GM23248 (cell line): ENCODE measurements at regions not wholly inside any gene's neighbourhood (a gene's known extent, or its start where the extent isn't known, plus 50 kb on each side); places are given as distances from the start of the nearest gene placed in this dataset.

ENCODE experiments used
- DNase-seq: peaks from one replicate; pipeline ENCODE4 v3.0.0-alpha.2; 2015
- H2AFZ ChIP-seq: fragments of 200-600 bp; sonication (generic); 2 replicates; pipeline ENCODE4 v1.6.1; 2016; ENCODE audit warnings: antibody characterized with exemption
- H3F3A ChIP-seq: fragments of 200-600 bp; sonication (generic); 2 replicates; pipeline ENCODE4 v1.6.1; 2016; ENCODE audit warnings: mild to moderate bottlenecking, antibody characterized with exemption, mixed run types; ENCODE audit not compliant: insufficient read depth
- H3K27ac ChIP-seq: fragments of 200-600 bp; sonication (generic); 2 replicates; pipeline ENCODE4 v1.5.1; 2016; ENCODE audit warnings: mild to moderate bottlenecking
- H3K27me3 ChIP-seq: fragments of 200-600 bp; sonication (generic); replicated peaks from 2 replicates; pipeline ENCODE4 v1.6.1; 2016; ENCODE audit warnings: mild to moderate bottlenecking; ENCODE audit not compliant: insufficient read depth
- H3K36me3 ChIP-seq: fragments of 200-600 bp; sonication (generic); 2 replicates; pipeline ENCODE4 v1.6.1; 2016; ENCODE audit warnings: low read depth, mild to moderate bottlenecking
- H3K4me1 ChIP-seq: fragments of 200-600 bp; sonication (generic); 2 replicates; pipeline ENCODE4 v1.6.1; 2016; ENCODE audit warnings: mild to moderate bottlenecking; ENCODE audit not compliant: insufficient read depth
- H3K4me2 ChIP-seq: fragments of 200-600 bp; sonication (generic); one replicate; pipeline ENCODE4 v1.6.1; 2016; ENCODE audit warnings: mild to moderate bottlenecking; ENCODE audit not compliant: unreplicated experiment
- H3K4me3 ChIP-seq: fragments of 200-600 bp; sonication (generic); 2 replicates; pipeline ENCODE4 v1.5.1; 2016; ENCODE audit warnings: mild to moderate bottlenecking
- H3K79me2 ChIP-seq: fragments of 200-600 bp; sonication (generic); 2 replicates; pipeline ENCODE4 v1.6.1; 2016; ENCODE audit warnings: mild to moderate bottlenecking; ENCODE audit not compliant: insufficient read depth
- H3K9ac ChIP-seq: fragments of 200-600 bp; sonication (generic); 2 replicates; pipeline ENCODE4 v1.6.1; 2016; ENCODE audit warnings: mild to moderate bottlenecking
- H3K9me2 ChIP-seq: fragments of 200-600 bp; sonication (generic); 2 replicates; pipeline ENCODE4 v1.6.1; 2016; ENCODE audit warnings: mixed run types, mild to moderate bottlenecking, moderate library complexity; ENCODE audit not compliant: insufficient read depth
- H3K9me3 ChIP-seq: fragments of 200-600 bp; sonication (generic); one replicate; pipeline ENCODE4 v1.6.1; 2017; ENCODE audit warnings: low read depth
- H4K20me1 ChIP-seq: fragments of 200-600 bp; sonication (generic); 2 replicates; pipeline ENCODE4 v1.6.0; 2016; ENCODE audit not compliant: insufficient read depth
- EZH2 ChIP-seq: fragments of 200-600 bp; sonication (generic); IDR thresholded peaks from 2 replicates; pipeline ENCODE4 v1.6.1; 2018; ENCODE audit warnings: antibody characterized with exemption, mild to moderate bottlenecking; ENCODE audit not compliant: insufficient read depth, poor library complexity, severe bottlenecking
- EZH2phosphoT487 ChIP-seq: fragments of 200-600 bp; sonication (generic); IDR thresholded peaks from 2 replicates; pipeline ENCODE4 v1.6.1; 2018; ENCODE audit warnings: antibody characterized with exemption, moderate library complexity, mild to moderate bottlenecking, low read depth; ENCODE audit not compliant: insufficient read depth
- WGBS, 2 experiments: methylation state at CpG; one replicate each; pipeline ENCODE4 v1.1.6; 2015 to 2017; ENCODE audit warnings: low lambda C conversion rate in 2 of 2, low coverage in 1 of 2; ENCODE audit errors: missing lambda C conversion rate in 2 of 2; 5-methylcytosine and 5-hydroxymethylcytosine counted together
- in situ Hi-C: fragments of 300-500 bp; cut with MboI; formaldehyde crosslinking; loops from 2 replicates; pipeline ENCODE4 v1.15.0; 2020

GRCh38 chr1:228925691-228926090 is 190.4 kb downstream of the RHOU start:
- Histone ChIP-seq H3K4me3 (no peak overlapping the region), H3K4me2 (no peak overlapping the region), H3K9me3 (no peaks in the 10 kb centered on the region), H4K20me1 (no peaks in the 10 kb centered on the region), H3K4me1 (no peaks in the 10 kb centered on the region), H3K27me3 (peaks cover 18% of the 10 kb centered on the region; the same call in 1 of the 2 replicates), H3K9ac (no peak overlapping the region), H2AFZ (no peak overlapping the region), H3K27ac (no peak overlapping the region), H3K79me2 (no peaks in the 10 kb centered on the region), H3K9me2 (no peaks in the 10 kb centered on the region), H3F3A (no peaks in the 10 kb centered on the region), H3K36me3 (no peaks in the 10 kb centered on the region)
- TF ChIP-seq EZH2, result no peak
- no peak for TF ChIP-seq EZH2phosphoT487
- WGBS, 2 experiments, result 45 to 46% methylated on average over 3 of the region's 3 CpGs
- in situ Hi-C loops, result no loop called here
- DNase-seq, result no peak

GRCh38 chr1:228927421-228927820 is 192.1 kb downstream of the RHOU start:
- Histone ChIP-seq H3K27me3 (peaks cover 17% of the 10 kb centered on the region), H3F3A (no peaks in the 10 kb centered on the region), H3K4me1 (no peaks in the 10 kb centered on the region), H3K9me2 (no peaks in the 10 kb centered on the region), H3K9me3 (no peaks in the 10 kb centered on the region), H3K4me2 (no peak overlapping the region), H3K79me2 (no peaks in the 10 kb centered on the region), H3K4me3 (no peak overlapping the region), H3K36me3 (no peaks in the 10 kb centered on the region), H2AFZ (no peak overlapping the region), H4K20me1 (no peaks in the 10 kb centered on the region), H3K27ac (no peak overlapping the region), H3K9ac (no peak overlapping the region)
- DNase-seq, result no peak
- in situ Hi-C loops, result no loop called here
- no peak for TF ChIP-seq EZH2phosphoT487
- TF ChIP-seq EZH2, result no peak
- 39 to 46% methylated on average over 4 of the region's 4 CpGs for WGBS, 2 experiments

- Histone ChIP-seq H2AFZ (no peak overlapping the region), H3K9me2 (no peaks in the 10 kb centered on the region), H3K36me3 (no peaks in the 10 kb centered on the region), H3K4me1 (no peaks in the 10 kb centered on the region), H3K27me3 (peaks cover 21% of the 10 kb centered on the region), H3K4me2 (no peak overlapping the region), H3F3A (no peaks in the 10 kb centered on the region), H3K27ac (no peak overlapping the region), H3K9me3 (no peaks in the 10 kb centered on the region), H3K79me2 (no peaks in the 10 kb centered on the region), H3K9ac (no peak overlapping the region), H4K20me1 (no peaks in the 10 kb centered on the region), H3K4me3 (no peak overlapping the region)
- no peak for DNase-seq
- TF ChIP-seq EZH2phosphoT487 (no peak), EZH2 (no peak)
- in situ Hi-C loops, result no loop called here
- 60 to 64% methylated on average over 12 of the region's 12 CpGs for WGBS, 2 experiments
Measured at GRCh38 chr1:228927946-228928898, 192.9 kb downstream of the RHOU start.

- Histone ChIP-seq H3K4me1 (no peaks in the 10 kb centered on the region), H3K27me3 (peaks cover 21% of the 10 kb centered on the region), H3K79me2 (no peaks in the 10 kb centered on the region), H3K4me3 (no peak overlapping the region), H2AFZ (no peak overlapping the region), H3K9me2 (no peaks in the 10 kb centered on the region), H3K27ac (no peak overlapping the region), H3K9ac (no peak overlapping the region), H3K9me3 (no peaks in the 10 kb centered on the region), H3K36me3 (no peaks in the 10 kb centered on the region), H3F3A (no peaks in the 10 kb centered on the region), H4K20me1 (no peaks in the 10 kb centered on the region), H3K4me2 (no peak overlapping the region)
- no peak for DNase-seq
- WGBS, 2 experiments, result 50 to 54% methylated on average over 4 of the region's 4 CpGs
- TF ChIP-seq EZH2 (no peak), EZH2phosphoT487 (no peak)
- in situ Hi-C loops, result no loop called here
Measured at GRCh38 chr1:228929476-228930027, 194.3 kb downstream of the RHOU start.
